Endodermal cell (in vitro differentiated cells): ENCODE measurements at regions not wholly inside any gene's neighbourhood (a gene's known extent, or its start where the extent isn't known, plus 50 kb on each side); places are given as distances from the start of the nearest gene placed in this dataset.
A peak's percentile ranks its signal among the peaks of the same experiment; 100 is the strongest.

Experiments
- DNase-seq: peaks from one replicate; pipeline ENCODE4 v3.0.0-alpha.2; 2017
- H3K27ac ChIP-seq: 2 replicates; pipeline ENCODE4 v1.5.1; 2013; ENCODE audit warnings: mild to moderate bottlenecking, low read depth, low read length, moderate library complexity
- H3K27me3 ChIP-seq: 2 replicates; pipeline ENCODE4 v1.6.1; 2013; ENCODE audit warnings: mild to moderate bottlenecking, low read length, moderate library complexity; ENCODE audit not compliant: insufficient read depth, control insufficient read depth, poor library complexity, severe bottlenecking
- H3K36me3 ChIP-seq: 2 replicates; pipeline ENCODE4 v1.7.0; 2013; ENCODE audit warnings: mild to moderate bottlenecking, low read length, moderate library complexity; ENCODE audit not compliant: control insufficient read depth, insufficient read depth
- H3K4me1 ChIP-seq: one replicate; pipeline ENCODE4 v1.7.0; 2013; ENCODE audit warnings: low read length; ENCODE audit not compliant: control insufficient read depth, insufficient read depth
- H3K4me3 ChIP-seq: 2 replicates; pipeline ENCODE4 v1.5.1; 2013; ENCODE audit warnings: mild to moderate bottlenecking, low read length, moderate library complexity
- H3K9ac ChIP-seq: 2 replicates; pipeline ENCODE4 v1.6.1; 2013; ENCODE audit warnings: mild to moderate bottlenecking, low read length, moderate library complexity; ENCODE audit not compliant: poor library complexity, severe bottlenecking; ENCODE audit errors: extremely low read depth
- H3K9me3 ChIP-seq: 2 replicates; pipeline ENCODE4 v1.6.1; 2013; ENCODE audit warnings: mild to moderate bottlenecking, low read length, moderate library complexity; ENCODE audit not compliant: control insufficient read depth
- H3K27ac Mint-ChIP-seq: 2 replicates; pipeline ENCODE4 v1.8.0; 2020; ENCODE audit warnings: mixed read lengths
- H3K27me3 Mint-ChIP-seq: 2 replicates; pipeline ENCODE4 v1.8.0; 2021; ENCODE audit warnings: mild to moderate bottlenecking, mixed read lengths; ENCODE audit not compliant: insufficient read depth
- H3K36me3 Mint-ChIP-seq: 2 replicates; pipeline ENCODE4 v1.8.0; 2020; ENCODE audit warnings: low read depth, mixed read lengths
- H3K4me1 Mint-ChIP-seq: 2 replicates; pipeline ENCODE4 v1.8.0; 2020; ENCODE audit warnings: mixed read lengths
- H3K4me3 Mint-ChIP-seq: 2 replicates; pipeline ENCODE4 v1.8.0; 2020; ENCODE audit warnings: mild to moderate bottlenecking, moderate library complexity, mixed read lengths
- H3K9me3 Mint-ChIP-seq: 2 replicates; pipeline ENCODE4 v1.8.0; 2020; ENCODE audit warnings: mild to moderate bottlenecking, mixed read lengths
- WGBS, 2 experiments: methylation state at CpG; one replicate each; pipeline versions ENCODE4 v1.1.5 to v1.1.7; 2013; ENCODE audit warnings: missing lambda C conversion rate in 2 of 2, mixed read lengths in 1 of 2; ENCODE audit not compliant: insufficient coverage in 1 of 2, insufficient read length in 1 of 2; 5-methylcytosine and 5-hydroxymethylcytosine counted together
- TF ChIP-seq, protein P1 (sequence below): fragments of 200-600 bp; sonication (generic); conservative IDR thresholded peaks from 2 replicates; pipeline ENCODE4 v1.5.0; 2021; ENCODE audit warnings: antibody characterized with exemption, mild to moderate bottlenecking

DNA sequence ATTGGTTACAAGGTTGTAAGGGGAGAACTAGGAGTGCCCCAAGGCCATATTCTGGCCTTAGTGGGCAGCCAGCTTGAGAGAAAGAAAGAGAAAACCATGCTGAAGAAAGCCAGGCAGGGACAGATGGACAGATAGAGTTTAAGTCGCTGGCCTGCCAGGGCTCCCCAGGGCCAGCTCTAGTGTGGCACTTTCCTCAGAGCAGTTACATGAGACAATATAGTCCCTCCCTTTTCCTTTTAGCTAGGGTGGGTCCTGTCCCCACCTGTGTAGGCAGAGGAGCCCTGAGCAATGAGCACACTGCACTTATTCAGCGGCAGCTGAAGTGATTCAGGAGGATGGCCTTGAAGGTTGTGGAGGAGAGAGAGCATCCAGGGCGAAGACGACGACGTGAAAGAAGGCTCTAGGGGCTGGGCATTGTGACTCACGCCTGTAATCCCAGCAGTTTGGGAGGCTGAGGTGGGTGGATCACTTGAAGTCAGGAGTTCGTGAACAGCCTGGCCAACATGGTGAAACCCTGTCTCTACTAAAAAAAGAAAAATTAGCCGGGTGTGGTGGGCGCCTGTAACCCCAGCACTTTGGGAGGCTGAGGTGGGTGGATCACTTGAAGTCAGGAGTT, 152.0 kb upstream of the SLC1A4 start:
- Histone ChIP-seq H3K4me1 (no peaks in the 10 kb centered on the region), H3K27ac (no peak overlapping the region), H3K36me3 (no peaks in the 10 kb centered on the region), H3K4me3 (no peak overlapping the region), H3K27me3 (no peaks in the 10 kb centered on the region), H3K9me3 (no peaks in the 10 kb centered on the region), H3K9ac (no peak overlapping the region)
- 79% methylated on average over 10 of the region's 10 CpGs for WGBS, 2 experiments
- no peaks in the 10 kb centered on the region for H3K9me3 Mint-ChIP-seq
- H3K4me3 Mint-ChIP-seq: no peak overlapping the region
- DNase-seq: no peak
- no peaks in the 10 kb centered on the region for H3K36me3 Mint-ChIP-seq
- H3K4me1 Mint-ChIP-seq: peaks cover 34% of the 10 kb centered on the region
- H3K27me3 Mint-ChIP-seq: peaks cover 2% of the 10 kb centered on the region
- TF ChIP-seq, protein P1, sequence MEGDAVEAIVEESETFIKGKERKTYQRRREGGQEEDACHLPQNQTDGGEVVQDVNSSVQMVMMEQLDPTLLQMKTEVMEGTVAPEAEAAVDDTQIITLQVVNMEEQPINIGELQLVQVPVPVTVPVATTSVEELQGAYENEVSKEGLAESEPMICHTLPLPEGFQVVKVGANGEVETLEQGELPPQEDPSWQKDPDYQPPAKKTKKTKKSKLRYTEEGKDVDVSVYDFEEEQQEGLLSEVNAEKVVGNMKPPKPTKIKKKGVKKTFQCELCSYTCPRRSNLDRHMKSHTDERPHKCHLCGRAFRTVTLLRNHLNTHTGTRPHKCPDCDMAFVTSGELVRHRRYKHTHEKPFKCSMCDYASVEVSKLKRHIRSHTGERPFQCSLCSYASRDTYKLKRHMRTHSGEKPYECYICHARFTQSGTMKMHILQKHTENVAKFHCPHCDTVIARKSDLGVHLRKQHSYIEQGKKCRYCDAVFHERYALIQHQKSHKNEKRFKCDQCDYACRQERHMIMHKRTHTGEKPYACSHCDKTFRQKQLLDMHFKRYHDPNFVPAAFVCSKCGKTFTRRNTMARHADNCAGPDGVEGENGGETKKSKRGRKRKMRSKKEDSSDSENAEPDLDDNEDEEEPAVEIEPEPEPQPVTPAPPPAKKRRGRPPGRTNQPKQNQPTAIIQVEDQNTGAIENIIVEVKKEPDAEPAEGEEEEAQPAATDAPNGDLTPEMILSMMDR: no peak
- peak overlapping the region; percentile 37 for H3K27ac Mint-ChIP-seq

GRCh38 chr2:64837925-64838641, 151.1 kb upstream of the SLC1A4 start:
- peaks cover 2% of the 10 kb centered on the region for H3K27me3 Mint-ChIP-seq
- H3K4me3 ChIP-seq: no peak overlapping the region
- no peaks in the 10 kb centered on the region for H3K4me1 ChIP-seq
- no peak overlapping the region for H3K9ac ChIP-seq
- no peak for DNase-seq
- 89 to 95% methylated on average over 4 to 8 of the region's 8 CpGs for WGBS, 2 experiments
- no peaks in the 10 kb centered on the region for H3K36me3 Mint-ChIP-seq
- H3K4me3 Mint-ChIP-seq: no peak overlapping the region
- no peaks in the 10 kb centered on the region for H3K9me3 ChIP-seq
- no peaks in the 10 kb centered on the region for H3K9me3 Mint-ChIP-seq
- no peaks in the 10 kb centered on the region for H3K27me3 ChIP-seq
- no peak overlapping the region for H3K27ac ChIP-seq
- no peaks in the 10 kb centered on the region for H3K36me3 ChIP-seq
- no peak overlapping the region for H3K27ac Mint-ChIP-seq
- H3K4me1 Mint-ChIP-seq: peaks cover 34% of the 10 kb centered on the region
- TF ChIP-seq, protein P1: no peak

- no peaks in the 10 kb centered on the region for H3K9me3 ChIP-seq
- TF ChIP-seq, protein P1: no peak
- H3K4me1 ChIP-seq: no peaks in the 10 kb centered on the region
- no peaks in the 10 kb centered on the region for H3K27me3 ChIP-seq
- no peak overlapping the region for H3K27ac Mint-ChIP-seq
- no peak overlapping the region for H3K4me3 Mint-ChIP-seq
- no peak for DNase-seq
- 79 to 80% methylated on average over 2 to 8 of the region's 8 CpGs for WGBS, 2 experiments
- no peaks in the 10 kb centered on the region for H3K9me3 Mint-ChIP-seq
- no peak overlapping the region for H3K27ac ChIP-seq
- no peaks in the 10 kb centered on the region for H3K36me3 ChIP-seq
- no peaks in the 10 kb centered on the region for H3K36me3 Mint-ChIP-seq
- H3K27me3 Mint-ChIP-seq: peaks cover 2% of the 10 kb centered on the region
- H3K4me1 Mint-ChIP-seq: peaks cover 29% of the 10 kb centered on the region
- H3K9ac ChIP-seq: no peak overlapping the region
- no peak overlapping the region for H3K4me3 ChIP-seq
These were observed 150.4 kb upstream of the SLC1A4 start for GRCh38 chr2:64838817-64839216.
